ENCODE measurements at regions not wholly inside any gene's neighbourhood (a gene's known extent, or its start where the extent isn't known, plus 50 kb on each side); places are given as distances from the start of the nearest gene placed in this dataset.

DNA sequence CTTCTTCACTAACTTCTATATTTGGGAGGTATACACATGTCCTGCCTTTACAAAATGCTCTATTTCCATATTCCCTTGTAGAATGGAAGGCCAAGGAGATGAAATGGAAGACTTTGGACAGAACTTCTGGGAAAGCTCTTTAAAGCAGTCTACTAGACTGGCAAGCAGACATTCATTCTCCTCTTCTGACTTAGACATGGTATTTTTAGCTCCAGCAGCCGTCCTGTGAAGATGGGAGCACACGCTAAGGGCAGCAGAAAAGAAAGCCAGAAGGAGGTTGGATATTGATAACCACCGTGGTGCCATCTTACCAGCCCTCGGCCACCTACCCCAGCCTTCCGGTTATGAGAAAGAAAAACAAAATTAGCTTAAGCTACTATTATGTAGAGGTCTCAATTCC lies 70.1 kb upstream of the E2F3 start:
- no peaks in the 10 kb centered on the region for H3K9me3 ChIP-seq
- WGBS, 3 donors: 83 to 85% (median 84%) methylated on average over 5 of the region's 5 CpGs
- TF ChIP-seq EP300 (IDR thresholded peaks at IDR 0.05) (no peak), POLR2A (IDR thresholded peaks at IDR 0.05) (no peak)
- TF ChIP-seq, protein P1, sequence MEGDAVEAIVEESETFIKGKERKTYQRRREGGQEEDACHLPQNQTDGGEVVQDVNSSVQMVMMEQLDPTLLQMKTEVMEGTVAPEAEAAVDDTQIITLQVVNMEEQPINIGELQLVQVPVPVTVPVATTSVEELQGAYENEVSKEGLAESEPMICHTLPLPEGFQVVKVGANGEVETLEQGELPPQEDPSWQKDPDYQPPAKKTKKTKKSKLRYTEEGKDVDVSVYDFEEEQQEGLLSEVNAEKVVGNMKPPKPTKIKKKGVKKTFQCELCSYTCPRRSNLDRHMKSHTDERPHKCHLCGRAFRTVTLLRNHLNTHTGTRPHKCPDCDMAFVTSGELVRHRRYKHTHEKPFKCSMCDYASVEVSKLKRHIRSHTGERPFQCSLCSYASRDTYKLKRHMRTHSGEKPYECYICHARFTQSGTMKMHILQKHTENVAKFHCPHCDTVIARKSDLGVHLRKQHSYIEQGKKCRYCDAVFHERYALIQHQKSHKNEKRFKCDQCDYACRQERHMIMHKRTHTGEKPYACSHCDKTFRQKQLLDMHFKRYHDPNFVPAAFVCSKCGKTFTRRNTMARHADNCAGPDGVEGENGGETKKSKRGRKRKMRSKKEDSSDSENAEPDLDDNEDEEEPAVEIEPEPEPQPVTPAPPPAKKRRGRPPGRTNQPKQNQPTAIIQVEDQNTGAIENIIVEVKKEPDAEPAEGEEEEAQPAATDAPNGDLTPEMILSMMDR (IDR thresholded peaks at IDR 0.05): no peak
- no peak for DNase-seq
- intact Hi-C loops (cut with DNase I): no loop called here
- no peak overlapping the region for H3K4me3 ChIP-seq
- H3K4me1 ChIP-seq (ENCODE audit: insufficient read depth): no peaks in the 10 kb centered on the region
- no peaks in the 10 kb centered on the region for H3K27me3 ChIP-seq
- no peak overlapping the region for H3K27ac ChIP-seq
- no peaks in the 10 kb centered on the region for H3K36me3 ChIP-seq

GRCh38 chr6:20332441-20333006 lies 69.2 kb upstream of the E2F3 start:
- TF ChIP-seq EP300 (IDR thresholded peaks at IDR 0.05): no peak
- TF ChIP-seq POLR2A (IDR thresholded peaks at IDR 0.05): no peak
- TF ChIP-seq, protein P1 (IDR thresholded peaks at IDR 0.05): no peak
- DNase-seq: no peak
- 79 to 80% (median 79%) methylated on average over 1 of the region's 1 CpG for WGBS, 3 donors
- H3K9me3 ChIP-seq: no peaks in the 10 kb centered on the region
- no peak overlapping the region for H3K4me3 ChIP-seq
- no peaks in the 10 kb centered on the region for H3K4me1 ChIP-seq (ENCODE audit: insufficient read depth)
- intact Hi-C loops (cut with DNase I): no loop called here
- H3K36me3 ChIP-seq: no peaks in the 10 kb centered on the region
- no peaks in the 10 kb centered on the region for H3K27me3 ChIP-seq
- H3K27ac ChIP-seq: no peak overlapping the region

DNA sequence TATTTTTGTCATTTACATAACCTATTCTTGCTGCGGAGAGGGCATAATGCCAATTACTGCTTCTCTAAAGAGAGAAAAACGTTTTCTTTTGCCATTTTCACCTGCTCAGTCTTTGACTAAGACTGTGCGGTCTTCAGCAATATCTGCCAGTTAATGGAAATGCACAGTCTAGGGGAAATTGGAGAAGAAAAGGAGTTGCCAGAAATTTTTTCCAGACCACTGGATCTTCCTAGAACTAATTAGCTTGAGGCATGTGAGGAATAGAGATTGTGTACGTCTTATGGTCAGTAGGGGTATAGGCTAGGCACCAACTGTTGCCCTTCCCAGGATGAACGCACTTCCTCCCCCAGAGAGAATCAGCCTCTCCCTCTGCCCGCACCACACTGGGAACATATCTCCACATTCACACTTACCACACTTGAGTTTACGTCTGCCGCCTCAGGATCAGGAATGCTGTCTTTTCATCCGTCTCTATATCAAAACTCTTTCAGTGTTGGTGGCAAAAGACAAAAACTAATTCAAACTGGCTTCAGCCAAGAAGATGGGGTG lies 67.9 kb upstream of the E2F3 start:
- intact Hi-C loops (cut with DNase I): no loop called here
- Histone ChIP-seq H3K27me3 (no peaks in the 10 kb centered on the region), H3K4me3 (no peak overlapping the region), H3K36me3 (no peaks in the 10 kb centered on the region), H3K9me3 (no peaks in the 10 kb centered on the region), H3K27ac (no peak overlapping the region), H3K4me1 (ENCODE audit: insufficient read depth) (no peaks in the 10 kb centered on the region)
- TF ChIP-seq EP300 (IDR thresholded peaks at IDR 0.05): no peak
- no peak for TF ChIP-seq POLR2A (IDR thresholded peaks at IDR 0.05)
- TF ChIP-seq, protein P1 (IDR thresholded peaks at IDR 0.05): no peak
- DNase-seq: no peak
- WGBS, 3 donors: 82 to 83% (median 83%) methylated on average over 9 of the region's 9 CpGs

- WGBS, 3 donors: 87 to 89% (median 87%) methylated on average over 8 of the region's 8 CpGs
- intact Hi-C loops (cut with DNase I): no loop called here
- Histone ChIP-seq H3K9me3 (no peaks in the 10 kb centered on the region), H3K4me3 (no peak overlapping the region), H3K27ac (no peak overlapping the region), H3K4me1 (ENCODE audit: insufficient read depth) (no peaks in the 10 kb centered on the region), H3K36me3 (no peaks in the 10 kb centered on the region), H3K27me3 (no peaks in the 10 kb centered on the region)
- no peak for DNase-seq
- TF ChIP-seq, protein P1 (IDR thresholded peaks at IDR 0.05): no peak
- TF ChIP-seq EP300 (IDR thresholded peaks at IDR 0.05) (no peak), POLR2A (IDR thresholded peaks at IDR 0.05) (no peak)
Measured at GRCh38 chr6:20334334-20334733, 67.3 kb upstream of the E2F3 start.
